HG03095 (cell line): ENCODE measurements at regions not wholly inside any gene's neighbourhood (a gene's known extent, or its start where the extent isn't known, plus 50 kb on each side); places are given as distances from the start of the nearest gene placed in this dataset.

ENCODE experiments used
- ATAC-seq: cut with Tn5 transposase; IDR thresholded peaks from one replicate; pipeline ENCODE4 v1.9.1; 2021; ENCODE audit warnings: moderate library complexity; ENCODE audit not compliant: unreplicated experiment

DNA sequence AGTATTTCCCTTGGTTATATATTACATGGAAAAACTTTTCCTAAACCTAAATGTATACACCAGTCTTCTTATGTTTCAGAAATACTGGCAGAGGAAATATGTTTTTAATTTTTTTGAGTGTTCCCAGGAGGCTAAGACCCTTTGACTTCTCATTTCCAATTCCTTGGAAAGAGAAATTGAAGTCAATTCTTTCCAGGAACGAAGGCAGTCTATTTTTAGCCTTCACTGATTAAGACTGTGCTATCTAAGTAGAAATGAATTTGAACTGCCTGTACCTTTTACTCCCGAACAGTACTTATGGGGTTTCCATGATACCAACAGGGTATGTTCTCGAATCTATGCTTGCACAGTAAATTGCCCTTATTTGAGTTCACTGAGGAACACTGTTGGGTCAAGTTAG, 340.3 kb upstream of the CD180 start:
- ATAC-seq: no peak

DNA sequence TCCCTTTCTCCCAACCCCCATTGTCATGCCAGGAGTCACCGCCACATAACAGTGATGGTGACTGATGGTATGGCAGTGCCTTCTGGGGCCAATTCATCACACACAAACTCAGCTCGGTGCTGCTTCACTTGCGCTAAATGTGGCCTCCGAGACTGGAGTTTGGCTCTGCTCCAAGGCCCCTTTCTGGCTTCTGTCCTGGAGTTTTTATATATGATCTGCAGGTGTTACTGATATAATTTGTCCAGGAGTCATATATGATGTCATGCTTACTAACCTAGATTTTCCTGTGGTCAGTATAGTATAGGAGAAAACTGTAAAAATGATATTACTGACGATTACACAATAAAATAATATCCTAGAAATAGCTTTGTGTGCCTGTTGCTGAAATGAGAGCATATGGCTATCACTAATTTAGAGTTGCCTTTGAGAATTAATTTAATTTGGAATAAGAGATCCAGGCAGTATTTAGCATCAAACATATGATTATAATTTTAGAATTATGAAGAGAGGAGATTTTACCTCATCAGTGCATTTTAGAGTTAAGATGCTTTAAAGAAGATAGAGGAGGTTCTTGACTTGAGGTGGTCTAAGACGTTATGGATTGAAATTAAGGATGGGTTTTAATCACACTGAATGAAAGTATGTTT, 334.1 kb upstream of the CD180 start:
- no peak for ATAC-seq

DNA sequence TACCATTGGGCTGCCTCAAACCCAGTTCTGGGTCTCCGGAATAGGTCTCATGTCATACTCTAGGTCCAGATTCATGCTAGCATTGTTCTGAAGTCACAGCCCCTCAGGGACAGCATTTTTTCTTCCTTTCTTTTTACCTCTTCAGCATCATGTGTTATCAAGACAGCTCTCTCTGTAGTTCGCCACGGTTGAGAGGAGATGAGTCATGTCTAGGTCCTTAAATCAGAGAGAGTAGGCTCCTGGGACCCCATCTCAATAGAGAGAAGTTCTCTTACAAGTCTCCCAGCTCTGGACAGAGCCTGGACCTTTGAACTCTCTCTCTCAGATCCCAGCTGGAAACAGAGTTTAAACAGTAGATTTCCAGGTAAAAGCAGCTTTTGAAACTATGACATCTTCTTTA, 332.4 kb upstream of the CD180 start:
- ATAC-seq: no peak

DNA sequence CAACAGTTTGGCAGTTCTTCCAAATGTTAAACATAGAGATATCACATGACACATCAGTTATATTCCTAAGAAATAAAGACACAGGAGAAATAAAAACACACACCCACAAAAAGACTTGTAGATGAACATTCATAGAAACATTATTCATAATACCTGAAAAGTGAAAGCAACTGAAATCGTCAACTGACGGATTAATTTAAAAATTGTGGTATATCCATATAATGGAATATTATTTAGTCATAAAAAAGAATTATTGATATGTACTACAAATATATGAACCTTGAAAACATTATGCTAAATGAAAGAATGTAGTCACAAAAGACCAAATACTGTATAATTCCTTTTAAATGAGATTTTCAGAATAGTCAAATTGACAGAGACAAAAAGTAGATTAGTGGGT, 330.2 kb upstream of the CD180 start:
- no peak for ATAC-seq

DNA sequence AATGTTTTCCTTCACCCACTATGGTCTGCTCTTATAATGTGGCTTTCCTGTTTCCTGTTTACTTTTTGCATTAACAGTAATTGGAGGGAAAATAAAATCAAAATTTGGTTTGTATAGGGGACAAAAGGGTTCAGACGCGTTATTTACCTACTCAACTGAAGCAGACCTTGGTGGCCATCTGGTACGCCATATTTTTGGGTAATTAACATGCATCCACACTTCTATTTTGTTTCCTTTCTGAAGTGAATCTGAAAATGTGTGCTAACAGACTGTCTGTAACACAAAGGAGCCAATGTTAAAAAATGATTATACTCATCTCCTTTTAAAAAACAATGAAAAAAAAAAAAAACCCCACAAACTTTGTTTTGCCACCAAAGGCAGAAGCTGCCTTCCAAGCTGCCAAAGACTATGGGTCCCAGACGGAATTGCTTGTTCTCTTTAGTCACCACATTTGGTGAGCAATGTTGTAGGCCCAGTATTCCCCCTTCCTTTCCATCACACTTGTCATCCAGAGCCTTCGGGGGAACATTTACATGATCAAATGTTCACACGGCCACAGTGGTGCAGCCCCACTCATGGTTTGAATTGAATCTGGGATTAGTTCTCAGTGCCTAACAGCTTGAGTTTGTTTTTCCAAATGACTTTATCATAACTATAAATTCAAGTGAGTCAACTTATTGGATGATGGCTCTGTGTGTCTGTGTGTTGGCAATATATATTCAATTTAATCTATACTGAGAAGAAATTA, 323.7 kb upstream of the CD180 start:
- no peak for ATAC-seq

DNA sequence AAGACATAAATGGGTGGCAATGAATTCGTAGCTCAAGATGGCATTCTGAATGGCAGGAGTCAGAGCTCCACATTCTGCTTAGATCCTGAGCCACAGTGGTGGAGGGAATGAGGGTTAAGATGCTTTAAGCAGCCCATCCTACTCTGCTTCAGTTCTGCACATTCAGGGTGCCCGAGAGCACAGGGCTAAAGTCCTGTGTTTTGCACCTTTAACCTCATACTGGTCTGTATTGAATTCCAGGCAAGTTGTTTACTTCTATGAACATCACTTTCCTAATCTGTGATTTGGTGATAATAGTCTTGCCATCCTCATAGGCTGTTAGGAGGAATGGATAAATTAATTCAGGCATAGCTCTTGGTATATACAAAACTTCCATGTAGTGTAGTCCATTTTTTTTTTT, 321.6 kb upstream of the CD180 start:
- ATAC-seq: no peak

DNA sequence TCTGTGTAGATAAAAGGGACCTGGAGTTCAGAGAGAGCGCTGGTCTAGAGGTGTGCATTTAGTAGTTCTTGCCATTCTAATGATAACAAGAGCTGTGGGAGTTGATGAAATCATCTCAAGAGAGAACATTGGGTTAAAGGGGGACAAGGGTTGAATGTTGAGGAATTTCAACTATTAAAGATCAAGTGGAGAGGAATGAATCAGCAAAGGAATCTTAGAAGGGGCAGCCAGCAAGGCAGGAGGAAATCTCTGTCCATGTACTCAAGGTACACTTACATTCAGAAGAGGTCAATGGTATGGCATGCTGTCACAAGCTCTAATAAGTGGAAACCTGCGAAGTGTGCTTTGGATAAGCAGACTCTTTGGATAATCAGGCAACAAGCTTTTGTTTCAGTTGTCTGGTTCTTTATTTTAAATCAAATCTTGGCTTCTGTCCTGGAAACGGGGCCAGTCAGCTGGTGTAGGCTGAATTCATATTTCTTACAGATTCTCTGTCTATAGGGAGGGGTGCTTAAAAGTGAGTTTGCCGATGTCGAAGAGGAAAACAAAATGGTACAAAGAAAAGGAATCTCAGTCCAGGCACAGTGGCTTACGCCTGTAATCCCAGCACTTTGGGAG, 320.5 kb upstream of the CD180 start:
- ATAC-seq: no peak

DNA sequence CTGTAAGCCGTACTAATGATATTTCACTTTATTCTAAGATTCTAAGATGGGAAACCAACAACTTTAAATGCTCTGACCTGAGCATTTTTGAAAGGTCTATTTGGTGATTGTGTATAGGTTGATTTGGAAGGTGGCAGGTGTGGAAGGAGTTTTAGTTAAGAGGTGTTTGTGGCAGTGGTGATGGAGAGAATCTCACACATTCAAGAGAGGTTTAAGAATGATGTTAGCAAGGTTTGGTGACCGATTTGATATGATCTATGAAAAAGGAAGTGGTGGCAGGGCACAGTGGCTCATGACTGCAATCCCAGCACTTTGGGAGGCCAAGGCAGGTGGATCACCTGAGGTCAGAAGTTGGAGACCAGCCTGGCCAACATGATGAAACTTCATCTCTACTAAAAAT, 319.2 kb upstream of the CD180 start:
- ATAC-seq: no peak

DNA sequence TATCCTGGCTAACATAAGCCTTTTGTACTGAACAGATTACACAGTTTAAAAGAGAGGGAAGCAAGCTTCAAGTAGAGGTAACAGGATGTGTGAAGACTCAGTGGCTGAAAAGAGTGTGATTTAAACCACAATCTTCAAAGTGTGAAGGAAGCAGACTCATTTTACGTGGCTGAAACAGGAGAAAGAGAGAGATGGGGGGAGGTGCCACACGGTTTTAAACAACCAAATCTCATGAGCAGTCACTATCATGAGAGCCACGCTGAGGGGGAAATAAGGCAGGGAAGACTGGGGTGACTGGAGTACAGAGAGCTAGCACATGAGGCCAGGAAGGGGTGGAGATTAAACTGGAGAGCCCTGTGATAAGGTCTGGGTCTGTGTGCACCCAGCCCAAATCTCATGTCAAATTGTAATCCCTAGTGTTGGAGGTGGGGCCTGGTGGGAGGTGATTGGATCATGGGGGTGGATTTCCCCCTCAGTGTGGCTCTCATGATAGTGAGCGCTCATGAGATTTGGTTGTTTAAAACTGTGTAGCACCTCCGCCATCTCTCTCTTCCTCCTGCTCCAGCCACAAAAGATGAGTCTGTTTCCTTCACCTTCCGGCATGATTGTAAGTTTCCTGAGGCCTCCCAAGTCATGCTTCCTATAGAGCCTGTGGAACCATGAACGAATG, 318.6 kb upstream of the CD180 start:
- no peak for ATAC-seq

DNA sequence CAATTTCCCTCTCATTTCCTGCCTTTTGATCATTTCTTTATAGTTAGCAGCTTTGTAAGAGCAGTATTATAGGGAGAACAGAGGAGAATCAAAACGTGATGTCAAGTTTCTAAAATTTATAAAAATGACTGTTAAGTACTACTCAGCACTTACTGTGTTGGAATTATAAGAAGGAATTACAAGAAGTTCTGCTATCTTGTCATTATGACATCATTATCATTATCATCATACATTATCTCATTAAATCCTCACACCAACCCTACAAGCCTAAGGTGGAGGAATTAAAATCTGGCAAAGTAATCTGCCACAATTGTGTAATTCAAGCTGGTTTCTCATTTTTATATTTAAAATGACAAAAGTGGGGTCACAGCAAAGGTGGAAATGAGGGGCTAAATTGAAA, 316.2 kb upstream of the CD180 start:
- ATAC-seq: no peak

DNA sequence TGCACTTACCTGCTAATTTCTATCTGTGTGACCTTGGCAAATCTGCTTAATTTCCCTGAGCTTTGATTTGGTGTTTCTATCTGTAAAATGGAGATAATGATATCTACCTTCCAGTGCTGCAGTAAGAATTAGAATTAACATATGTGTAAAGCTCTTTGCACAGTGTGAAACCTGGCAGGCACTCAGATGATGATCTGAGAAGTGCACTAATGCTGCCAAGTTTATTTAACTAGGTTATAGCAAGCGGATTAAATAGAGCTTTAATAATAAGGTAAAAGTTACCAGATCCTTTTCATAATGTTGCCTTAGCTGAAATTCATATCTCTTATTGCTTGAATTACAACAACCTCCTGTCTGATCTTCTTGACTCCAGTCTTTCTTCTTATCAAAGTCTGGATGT, 315.3 kb upstream of the CD180 start:
- no peak for ATAC-seq

DNA sequence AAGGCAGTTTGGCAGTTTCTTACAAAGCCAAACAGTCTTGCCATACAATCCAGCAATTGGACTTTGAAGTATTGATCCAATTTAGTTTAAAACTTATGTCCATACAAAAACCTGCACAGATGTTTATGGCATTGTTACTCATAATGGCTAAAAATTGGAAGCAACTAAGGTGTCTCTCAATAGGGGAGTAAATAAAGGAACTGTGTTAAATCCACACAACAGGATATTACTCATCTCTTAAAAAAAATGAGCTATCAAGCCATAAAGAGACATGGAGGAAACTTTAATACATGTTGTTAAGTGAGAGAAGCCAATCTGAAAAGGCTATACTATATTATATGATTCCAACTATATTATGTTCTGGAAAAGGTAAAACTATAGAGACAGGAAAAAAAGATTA, 313.6 kb upstream of the CD180 start:
- ATAC-seq: no peak

DNA sequence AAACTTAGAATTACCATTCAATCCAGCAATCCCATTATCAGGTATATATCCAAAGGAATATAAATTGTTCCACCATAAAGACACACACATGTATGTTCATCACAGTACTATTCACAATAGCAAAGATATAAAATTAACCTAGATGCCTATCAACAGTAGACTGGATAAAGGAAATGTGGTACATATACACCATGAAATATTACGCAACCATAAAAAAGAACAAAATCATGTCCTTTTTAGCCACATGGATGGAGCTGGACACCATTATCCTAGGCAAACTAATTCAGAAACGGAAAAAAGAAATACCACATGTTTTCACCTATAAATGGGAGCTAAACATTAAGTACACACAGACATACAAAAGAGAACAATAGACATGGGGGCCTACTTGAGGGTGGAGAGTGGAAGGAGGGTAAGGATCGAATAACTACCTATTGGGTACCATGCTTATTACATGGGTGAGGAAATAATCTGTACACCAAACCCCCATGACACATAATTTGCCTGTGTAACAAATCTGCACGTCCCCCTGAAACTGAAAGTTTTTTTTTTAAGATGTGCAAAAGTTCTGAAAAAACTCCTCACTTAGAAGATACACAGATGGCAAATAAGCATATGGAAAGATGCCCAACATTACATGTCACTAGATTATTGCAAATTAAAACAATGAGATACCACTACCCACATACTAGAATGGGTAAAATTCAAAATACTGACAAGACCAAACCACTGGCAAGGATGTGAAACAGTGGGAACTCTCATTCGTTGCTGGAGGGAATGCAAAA, 313.0 kb upstream of the CD180 start:
- ATAC-seq: no peak

DNA sequence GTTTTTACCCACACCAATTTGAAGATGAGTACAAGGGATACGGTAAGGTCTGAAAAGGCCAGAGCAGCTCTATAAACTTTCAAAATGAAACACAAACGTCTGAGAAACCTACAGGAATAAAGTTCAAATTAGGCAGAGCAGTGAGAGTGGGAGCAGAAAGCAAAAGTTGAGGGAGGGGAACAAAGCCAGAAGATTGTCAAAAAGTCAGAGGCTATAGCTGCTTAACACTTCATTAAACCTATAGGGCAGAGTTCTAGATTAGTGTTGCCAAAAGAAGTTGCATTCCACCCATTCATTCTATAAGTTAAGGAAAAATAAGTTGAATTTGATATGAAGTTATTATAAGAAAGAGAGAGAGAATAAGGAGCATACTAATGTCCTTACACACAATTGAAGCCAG, 309.6 kb upstream of the CD180 start:
- ATAC-seq: no peak

DNA sequence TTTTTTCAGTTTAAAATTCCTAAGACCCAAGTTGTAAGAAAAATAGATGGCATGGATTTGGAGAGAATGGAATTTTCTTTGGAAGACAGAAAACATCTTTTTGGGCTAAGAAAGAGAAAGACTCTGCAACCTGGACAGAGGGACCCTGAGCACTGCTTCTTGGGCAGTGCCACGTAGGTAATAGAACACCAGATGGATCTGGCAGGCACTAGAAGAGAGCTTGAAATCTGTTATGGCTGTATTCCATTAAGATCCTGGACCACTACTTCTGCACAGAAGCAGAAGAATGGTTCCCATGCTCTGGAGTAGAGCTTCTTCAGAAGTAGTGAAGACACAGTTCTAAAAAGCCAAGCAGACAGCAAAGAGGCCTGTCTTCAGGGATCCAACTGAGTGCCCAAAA, 306.4 kb upstream of the CD180 start:
- no peak for ATAC-seq

DNA sequence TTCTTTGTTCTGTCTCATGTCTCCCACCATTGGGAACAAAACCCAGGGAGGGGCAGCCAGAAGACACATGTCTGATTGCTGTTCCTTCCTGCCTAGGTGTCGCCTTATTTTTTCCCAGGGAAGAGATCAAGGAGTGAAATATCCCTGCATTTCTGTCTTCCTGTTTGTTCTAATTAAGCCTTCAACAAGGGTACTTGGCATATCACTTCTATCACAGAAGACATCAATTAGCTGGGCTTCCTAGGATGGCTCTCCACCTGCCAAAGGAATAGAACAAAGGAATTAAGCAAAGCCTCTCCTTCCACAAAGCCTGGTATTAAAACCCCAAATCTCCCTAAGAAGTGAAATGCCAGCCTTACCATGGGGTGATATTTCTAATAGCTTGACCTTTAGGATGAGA, 299.5 kb upstream of the CD180 start:
- no peak for ATAC-seq

DNA sequence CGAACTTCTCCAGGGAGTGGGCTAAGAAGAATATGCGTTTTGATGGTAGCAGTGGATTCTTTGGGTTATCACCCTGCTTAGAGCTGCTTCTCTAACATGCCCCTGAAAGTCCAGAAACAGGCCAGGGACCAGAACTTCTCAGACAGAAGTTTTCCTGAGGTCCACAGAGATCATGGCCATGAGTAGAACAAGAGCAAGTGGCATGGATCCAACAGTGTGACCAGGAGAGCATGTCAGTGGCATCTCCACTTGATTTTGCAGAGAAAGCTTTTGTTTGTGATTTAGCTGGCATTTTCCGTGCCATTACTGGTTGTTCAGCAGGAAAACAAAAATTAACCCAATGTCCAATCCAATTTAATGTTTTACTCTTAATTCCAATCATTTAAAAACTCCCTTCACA, 298.5 kb upstream of the CD180 start:
- no peak for ATAC-seq

DNA sequence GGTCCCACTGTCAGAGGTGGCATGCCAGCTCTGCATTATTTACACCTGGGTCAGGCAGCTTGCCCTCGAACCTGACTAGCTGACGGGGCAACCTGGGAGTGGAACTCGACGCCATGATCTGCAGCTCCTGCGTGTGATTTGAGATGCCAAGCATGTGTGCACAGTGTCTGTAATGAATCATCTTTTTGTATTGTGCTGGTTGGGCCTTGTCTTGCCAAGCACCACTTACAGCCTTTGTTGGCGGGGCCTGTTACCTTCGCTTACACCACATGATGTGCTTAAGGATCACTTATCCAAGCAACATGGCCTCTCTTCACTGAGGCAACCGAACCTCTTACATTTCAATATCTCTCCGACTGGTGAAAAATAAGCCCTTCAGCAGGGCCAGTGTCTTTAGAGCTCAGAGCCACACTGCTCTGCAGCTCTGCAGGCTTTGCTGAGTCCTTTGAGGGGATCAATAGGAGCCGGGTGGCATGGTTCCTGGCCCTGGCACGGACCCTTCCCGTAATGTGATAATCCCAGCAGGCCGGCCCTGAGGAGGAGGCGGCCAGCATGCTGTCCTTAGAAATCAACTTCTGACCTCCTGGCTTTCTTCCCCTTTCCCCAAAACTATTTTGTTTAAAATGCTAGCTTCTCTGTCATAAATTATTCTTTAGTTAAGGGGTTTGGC, 297.7 kb upstream of the CD180 start:
- no peak for ATAC-seq

DNA sequence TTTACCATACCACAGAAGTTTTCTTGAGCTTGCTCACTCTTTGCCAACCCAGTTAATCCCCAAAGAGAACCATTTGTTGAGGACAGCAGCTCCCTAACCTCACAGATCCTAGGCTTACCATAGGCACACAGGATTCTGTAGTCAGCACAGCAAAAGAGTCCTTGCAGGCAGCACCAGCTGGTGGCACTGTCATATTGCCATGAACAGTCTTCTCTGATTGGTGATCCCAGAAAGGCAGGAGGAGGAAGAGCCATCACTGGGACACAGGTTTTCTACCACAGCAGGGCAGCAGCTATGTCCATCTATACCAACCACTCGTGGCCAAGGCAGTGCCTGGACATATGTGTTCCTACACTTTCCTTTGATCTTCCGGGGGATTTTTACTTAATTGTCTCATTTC, 297.1 kb upstream of the CD180 start:
- no peak for ATAC-seq

DNA sequence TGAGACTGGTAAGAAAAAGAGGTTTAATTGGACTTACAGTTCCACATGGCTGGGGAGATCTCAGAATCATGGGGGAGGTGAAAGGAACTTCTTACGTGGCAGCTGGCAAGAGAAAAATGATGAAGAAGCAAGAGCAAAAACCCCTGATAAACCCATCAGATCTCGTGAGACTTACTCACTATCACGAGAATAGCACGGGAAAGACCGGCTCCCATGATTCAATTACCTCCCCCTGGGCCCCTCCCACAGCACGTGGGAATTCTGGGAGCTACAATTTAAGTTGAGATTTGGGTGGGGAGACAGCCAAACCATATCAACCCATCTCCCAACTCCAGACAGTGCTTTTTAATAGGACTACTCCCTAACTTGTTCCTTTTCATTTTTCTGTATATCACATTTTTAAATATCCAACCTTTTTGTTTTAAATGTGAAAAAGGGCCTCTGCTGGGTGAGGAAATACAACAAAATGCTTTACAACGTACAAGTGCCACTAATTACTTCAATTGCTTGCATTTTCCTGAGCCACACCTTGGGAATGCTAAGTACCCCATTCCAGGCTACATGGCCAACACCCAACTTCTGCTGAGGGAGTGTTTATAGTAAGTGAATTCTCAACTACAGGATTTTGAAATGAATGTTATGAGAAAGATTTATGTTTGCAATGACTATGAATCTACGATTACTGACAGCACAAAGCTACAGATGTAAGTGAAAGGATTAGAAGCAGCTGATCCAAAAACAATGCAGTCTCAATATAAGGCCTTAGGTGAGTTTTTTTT, 294.1 kb upstream of the CD180 start:
- no peak for ATAC-seq
